Pancreas (tissue), 10 donors: ENCODE measurements at regions not wholly inside any gene's neighbourhood (a gene's known extent, or its start where the extent isn't known, plus 50 kb on each side); places are given as distances from the start of the nearest gene placed in this dataset.

ENCODE experiments used
- ATAC-seq, 4 donors: fragments of 200-7000 bp; cut with Tn5 transposase; one replicate each; pipeline versions ENCODE4 v1.8.0 to v1.9.1; 2020; ENCODE audit warnings: mild to moderate bottlenecking in 4 of 4, moderate library complexity in 4 of 4
- DNase-seq, 6 donors: peaks; one replicate each; pipeline ENCODE4 v3.0.0-alpha.2; 2020
- FAIRE-seq: peaks from 2 replicates; lab custom pipeline; 2012; peaks lifted over from hg19 to GRCh38; lab: Jason Lieb, UNC
- H3K27ac ChIP-seq, 4 donors: fragments of 200-600 bp; sonication (generic); 1 replicate in 3 of 4; 2 replicates in 1 of 4; pipeline versions ENCODE4 v1.5.0 to v1.8.0; 2020
- H3K27me3 ChIP-seq, 4 donors: fragments of 200-600 bp; one replicate each; pipeline ENCODE4 v1.8.0; 2021
- H3K36me3 ChIP-seq, 3 donors: fragments of 200-600 bp; sonication (generic) in 1 of 3; one replicate each; pipeline versions ENCODE4 v1.5.0 to v1.8.0; 2020 to 2021
- H3K4me1 ChIP-seq, 3 donors: fragments of 200-600 bp; one replicate each; pipeline ENCODE4 v1.8.0; 2021
- H3K4me3 ChIP-seq, 4 donors: fragments of 200-600 bp; sonication (generic) in 2 of 4; one replicate each; pipeline versions ENCODE4 v1.5.0 to v1.8.0; 2020 to 2021
- H3K9me3 ChIP-seq, 4 donors: fragments of 200-600 bp; one replicate each; pipeline ENCODE4 v1.8.0; 2021
- WGBS, 2 donors: extraction: QIAGEN DNeasy Blood & Tissue Kit; methylation state at CpG; one replicate each; pipeline ENCODE4 v1.1.7; 2013; 5-methylcytosine and 5-hydroxymethylcytosine counted together
- intact Hi-C, 3 donors: fragments of 100-400 bp; cut with DNase I; formaldehyde crosslinking; loops; one replicate each; pipeline versions ENCODE4 v1.11.1 to v1.14.2; 2022
- TF ChIP-seq, protein P1 (sequence below), 4 donors: fragments of 200-600 bp; sonication (generic) in 3 of 4; IDR thresholded peaks; one replicate each; pipeline versions ENCODE4 v1.5.0 to v1.8.0; 2021; ENCODE audit warnings: antibody characterized with exemption in 4 of 4
- donor health status: healthy with polysubstance abuse.
- donor health status: DM: no; HTN: no; CAD: no; lungs with moderate emphysema.
- donor health status: DM: no; HTN: no; CAD: no.
- donor health status: control.
- donor health status: control.
- donor health status: Bipolar disorder and iron deficiency.
- donor health status: DM: yes; HTN: yes; CAD: no.
- donor health status: DM: no; HTN: no; CAD: no.
- donor health status: DM: no; HTN: no; CAD: no.
- donor health status: DM: yes; HTN: yes; CAD: no.

DNA sequence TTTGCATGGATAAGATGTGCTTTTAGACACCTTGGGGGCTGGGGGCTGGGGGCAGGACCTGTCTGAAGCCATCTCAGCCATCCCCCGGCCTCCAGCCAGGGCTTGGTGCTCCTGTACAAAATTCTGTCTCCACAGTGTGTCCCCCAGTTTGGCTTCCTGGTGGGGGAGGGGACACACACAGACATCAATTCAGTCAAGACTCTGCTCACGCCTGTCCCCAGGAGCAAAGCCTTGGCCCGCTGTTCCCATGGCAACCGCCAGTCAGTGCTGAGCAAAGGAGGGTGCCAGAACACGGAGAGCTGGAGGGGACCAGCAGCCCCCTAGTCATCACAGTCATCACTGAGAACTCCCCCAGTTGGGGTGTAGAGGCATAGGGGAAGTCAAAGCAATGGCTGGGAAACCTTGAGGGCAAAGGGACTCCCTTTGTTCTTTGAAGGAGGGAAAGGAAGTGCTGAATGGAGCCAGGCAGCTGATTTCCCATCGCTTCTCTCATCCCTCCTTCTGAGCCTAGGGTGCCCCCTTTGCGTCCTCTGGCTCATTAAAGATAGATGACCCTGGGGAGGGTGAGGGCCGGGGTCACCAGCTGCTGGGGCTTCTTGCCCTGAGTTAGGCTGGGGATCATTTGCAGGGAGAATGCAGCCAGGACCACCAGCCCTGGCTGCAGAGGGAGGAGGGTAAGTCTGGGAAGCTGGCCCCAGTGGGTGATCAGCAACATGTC is 134.9 kb upstream of the IPO9 start:
- H3K4me1 ChIP-seq = no peaks in the 10 kb centered on the region
- H3K36me3 ChIP-seq = no peaks in the 10 kb centered on the region
- no peak overlapping the region for H3K4me3 ChIP-seq
- FAIRE-seq (no peak), DNase-seq (no peak), ATAC-seq (no peak)
- no peaks in the 10 kb centered on the region for H3K27me3 ChIP-seq
- intact Hi-C loops = loop anchor here in 1 of 3 donors (10.0 kb wide), 1 partner anchor 129 kb away; no protein-coding TSS in a partner anchor
- TF ChIP-seq, protein P1, sequence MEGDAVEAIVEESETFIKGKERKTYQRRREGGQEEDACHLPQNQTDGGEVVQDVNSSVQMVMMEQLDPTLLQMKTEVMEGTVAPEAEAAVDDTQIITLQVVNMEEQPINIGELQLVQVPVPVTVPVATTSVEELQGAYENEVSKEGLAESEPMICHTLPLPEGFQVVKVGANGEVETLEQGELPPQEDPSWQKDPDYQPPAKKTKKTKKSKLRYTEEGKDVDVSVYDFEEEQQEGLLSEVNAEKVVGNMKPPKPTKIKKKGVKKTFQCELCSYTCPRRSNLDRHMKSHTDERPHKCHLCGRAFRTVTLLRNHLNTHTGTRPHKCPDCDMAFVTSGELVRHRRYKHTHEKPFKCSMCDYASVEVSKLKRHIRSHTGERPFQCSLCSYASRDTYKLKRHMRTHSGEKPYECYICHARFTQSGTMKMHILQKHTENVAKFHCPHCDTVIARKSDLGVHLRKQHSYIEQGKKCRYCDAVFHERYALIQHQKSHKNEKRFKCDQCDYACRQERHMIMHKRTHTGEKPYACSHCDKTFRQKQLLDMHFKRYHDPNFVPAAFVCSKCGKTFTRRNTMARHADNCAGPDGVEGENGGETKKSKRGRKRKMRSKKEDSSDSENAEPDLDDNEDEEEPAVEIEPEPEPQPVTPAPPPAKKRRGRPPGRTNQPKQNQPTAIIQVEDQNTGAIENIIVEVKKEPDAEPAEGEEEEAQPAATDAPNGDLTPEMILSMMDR (IDR thresholded peaks at IDR 0.05) = no peak
- WGBS, 2 donors = 81 to 83% methylated on average over 8 of the region's 8 CpGs
- no peaks in the 10 kb centered on the region for H3K9me3 ChIP-seq
- no peak overlapping the region for H3K27ac ChIP-seq

- no peaks in the 10 kb centered on the region for H3K4me1 ChIP-seq
- intact Hi-C loops = loop anchor here in 1 of 3 donors (10.0 kb wide), 1 partner anchor 130 kb away; no protein-coding TSS in a partner anchor
- no peak for FAIRE-seq
Measured at GRCh38 chr1:201694608-201695335, 134.2 kb upstream of the IPO9 start.

DNA sequence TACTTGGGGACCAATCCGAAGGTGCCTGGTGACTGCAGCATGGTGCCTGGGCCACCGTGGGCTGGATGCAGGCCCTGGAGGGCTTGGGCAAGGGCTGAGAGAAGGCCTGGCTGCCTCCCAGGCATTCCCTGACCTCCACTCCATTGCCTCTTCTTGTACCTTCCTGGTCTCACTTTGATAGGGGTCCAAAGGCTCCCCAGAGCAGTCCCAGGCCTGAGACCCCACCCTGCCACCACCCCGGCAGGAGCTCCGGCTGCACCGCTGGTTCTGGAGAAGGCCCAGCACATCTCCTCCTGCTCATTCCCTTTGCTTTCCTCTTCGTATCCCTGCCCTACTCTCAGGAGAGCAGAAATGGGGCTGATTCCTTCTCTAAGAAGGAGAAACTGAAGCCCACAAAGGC is 133.3 kb upstream of the IPO9 start:
- ATAC-seq (no peak), FAIRE-seq (no peak), DNase-seq (peak in 1 of 6 donors; percentile 38)
- intact Hi-C loops = loop anchor here in 1 of 3 donors (10.0 kb wide), 1 partner anchor 131 kb away; no protein-coding TSS in a partner anchor
- TF ChIP-seq, protein P1 (IDR thresholded peaks at IDR 0.05) = no peak
- Histone ChIP-seq H3K4me1 (no peaks in the 10 kb centered on the region), H3K36me3 (no peaks in the 10 kb centered on the region), H3K9me3 (no peaks in the 10 kb centered on the region), H3K27me3 (no peaks in the 10 kb centered on the region), H3K4me3 (no peak overlapping the region), H3K27ac (no peak overlapping the region)
- WGBS, 2 donors = 83 to 87% methylated on average over 6 of the region's 6 CpGs

More at GRCh38 chr1:201694608-201695335, 134.2 kb upstream of the IPO9 start:
- 86 to 93% methylated on average over 12 of the region's 12 CpGs for WGBS, 2 donors
- Histone ChIP-seq H3K27me3 (no peaks in the 10 kb centered on the region), H3K27ac (no peak overlapping the region), H3K4me3 (no peak overlapping the region), H3K36me3 (no peaks in the 10 kb centered on the region), H3K9me3 (no peaks in the 10 kb centered on the region)
- DNase-seq (no peak), ATAC-seq (peak in 1 of 4 donors; percentile 11)
- TF ChIP-seq, protein P1 (IDR thresholded peaks at IDR 0.05) = no peak

- peak in 3 of 4 donors; percentile 30 to 69 (median 55) for ATAC-seq
- Histone ChIP-seq H3K36me3 (no peaks in the 10 kb centered on the region), H3K27me3 (no peaks in the 10 kb centered on the region), H3K4me3 (no peak overlapping the region), H3K9me3 (no peaks in the 10 kb centered on the region), H3K4me1 (no peaks in the 10 kb centered on the region), H3K27ac (no peak overlapping the region)
- FAIRE-seq = no peak
- no peak for DNase-seq
- WGBS, 2 donors = 68 to 70% methylated on average over 13 of the region's 13 CpGs
- intact Hi-C loops = loop anchor here in 1 of 3 donors (10.0 kb wide), 1 partner anchor 131 kb away; no protein-coding TSS in a partner anchor
- TF ChIP-seq, protein P1 (IDR thresholded peaks at IDR 0.05) = no peak
Measured at GRCh38 chr1:201696217-201696761, 132.7 kb upstream of the IPO9 start.
